HG03442 (cell line): ENCODE measurements at regions not wholly inside any gene's neighbourhood (a gene's known extent, or its start where the extent isn't known, plus 50 kb on each side); places are given as distances from the start of the nearest gene placed in this dataset.

Experiments
- ATAC-seq: cut with Tn5 transposase; IDR thresholded peaks from one replicate; pipeline ENCODE4 v1.9.1; 2021; ENCODE audit warnings: mild to moderate bottlenecking, moderate library complexity; ENCODE audit not compliant: unreplicated experiment

GRCh38 chr20:6265204-6265904 lies 142.5 kb upstream of the FERMT1 start:
- ATAC-seq, result no peak

DNA sequence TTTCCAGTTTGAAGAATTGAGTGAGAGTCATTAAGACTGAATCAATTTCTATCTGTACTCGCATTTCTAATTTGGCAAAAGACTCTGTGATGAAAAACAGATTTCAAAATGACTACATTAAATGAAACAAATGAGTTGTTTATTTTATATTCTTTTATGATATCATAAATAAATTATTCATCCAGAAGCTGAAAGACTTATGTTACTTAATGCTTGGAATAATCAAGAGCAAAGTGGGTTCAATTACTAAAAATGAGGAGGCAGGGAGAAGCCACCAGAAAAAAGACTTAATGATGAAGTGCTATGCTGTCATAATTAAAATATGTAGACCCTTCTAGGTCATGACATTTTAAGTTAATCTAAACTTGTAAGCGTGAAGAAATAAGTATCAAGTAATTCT lies 130.6 kb upstream of the FERMT1 start:
- ATAC-seq, result no peak

- no peak for ATAC-seq
These were observed 122.6 kb upstream of the FERMT1 start for GRCh38 chr20:6245436-6245835.

- no peak for ATAC-seq
These were observed 118.8 kb upstream of the FERMT1 start for GRCh38 chr20:6241591-6241990.

DNA sequence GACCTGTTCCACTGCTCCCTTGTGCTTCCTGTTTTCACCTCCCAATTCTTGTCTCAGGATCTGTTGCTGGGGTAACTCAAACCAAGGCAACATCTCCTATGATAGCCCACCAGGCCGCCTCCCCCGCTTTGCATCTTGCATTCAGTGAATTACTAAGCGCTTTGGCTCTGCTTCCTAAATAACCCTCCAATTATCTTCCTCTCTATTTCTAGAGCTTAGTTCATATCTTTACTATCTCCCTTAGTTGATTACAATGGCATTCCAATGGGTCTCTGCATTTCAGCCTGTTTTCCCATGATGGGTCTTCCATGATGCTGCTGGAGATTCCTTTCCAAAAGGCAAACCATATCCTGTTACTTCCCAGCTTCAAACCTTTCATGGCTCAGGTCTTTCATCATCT lies 117.2 kb upstream of the FERMT1 start:
- no peak for ATAC-seq

- no peak for ATAC-seq
These were observed 115.6 kb upstream of the FERMT1 start for GRCh38 chr20:6238421-6238820.

DNA sequence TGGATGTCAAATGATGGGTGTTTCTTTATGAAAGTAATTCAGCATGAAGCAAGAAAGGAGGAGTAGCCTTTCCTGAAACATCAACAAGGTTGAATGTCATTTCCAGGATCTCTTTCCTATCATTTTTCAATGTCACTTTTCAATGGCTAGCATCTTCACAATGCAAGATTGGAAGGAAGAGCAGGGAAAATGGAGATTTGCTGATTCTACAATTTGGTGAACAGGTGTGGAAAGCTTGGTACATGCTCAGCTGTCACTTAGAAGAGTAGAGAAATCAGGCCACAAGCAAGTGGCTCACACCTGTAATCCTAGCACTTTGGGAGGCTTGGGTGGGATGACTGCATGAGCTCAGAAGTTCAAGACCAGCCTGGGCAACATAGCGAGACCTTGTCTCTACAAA lies 112.7 kb upstream of the FERMT1 start:
- no peak for ATAC-seq

- no peak for ATAC-seq
These were observed 109.6 kb upstream of the FERMT1 start for GRCh38 chr20:6232436-6232835.

DNA sequence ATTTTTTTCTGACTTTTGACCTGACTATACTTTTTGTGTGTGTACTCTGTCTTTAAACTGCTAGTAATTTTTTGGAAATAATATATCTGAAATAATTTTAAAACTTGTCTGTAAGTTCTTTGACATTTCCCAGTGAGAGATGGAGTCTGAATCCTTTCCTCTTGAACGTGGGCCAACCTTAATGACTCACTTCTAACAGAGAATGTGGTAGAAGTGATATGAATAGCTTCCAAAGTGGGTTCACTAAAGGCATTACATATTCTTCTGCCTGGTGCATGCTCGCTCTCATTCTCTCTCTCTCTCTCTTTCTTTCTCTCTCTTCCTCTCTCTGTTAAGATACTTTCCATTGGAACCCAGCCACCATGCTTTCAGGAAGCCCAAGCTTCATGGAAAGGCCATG lies 108.7 kb upstream of the FERMT1 start:
- no peak for ATAC-seq

DNA sequence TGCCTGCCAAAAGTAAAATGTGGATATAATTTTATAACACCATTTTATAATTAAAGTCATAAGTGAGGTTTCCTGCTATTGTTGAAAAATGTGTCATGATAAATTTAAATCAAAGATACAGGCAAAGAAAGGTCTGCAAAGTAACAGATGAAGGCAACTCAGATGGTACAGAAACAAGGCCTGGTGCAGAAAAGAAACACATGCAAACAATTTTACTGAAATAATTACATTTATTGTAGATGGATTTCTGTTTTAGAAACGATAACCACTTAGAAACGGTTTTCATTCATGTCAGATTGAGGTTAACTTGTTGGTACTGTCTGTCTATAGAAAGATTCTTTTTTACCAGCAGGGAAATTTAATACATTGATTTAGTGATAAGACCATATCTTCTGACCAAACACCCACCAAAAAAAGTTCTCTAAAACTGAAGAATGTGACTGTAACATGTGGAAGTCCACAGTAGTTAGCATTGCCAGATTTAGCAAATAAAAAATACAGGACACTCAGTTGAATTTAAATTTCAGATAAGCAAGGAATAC lies 105.5 kb upstream of the FERMT1 start:
- no peak for ATAC-seq

DNA sequence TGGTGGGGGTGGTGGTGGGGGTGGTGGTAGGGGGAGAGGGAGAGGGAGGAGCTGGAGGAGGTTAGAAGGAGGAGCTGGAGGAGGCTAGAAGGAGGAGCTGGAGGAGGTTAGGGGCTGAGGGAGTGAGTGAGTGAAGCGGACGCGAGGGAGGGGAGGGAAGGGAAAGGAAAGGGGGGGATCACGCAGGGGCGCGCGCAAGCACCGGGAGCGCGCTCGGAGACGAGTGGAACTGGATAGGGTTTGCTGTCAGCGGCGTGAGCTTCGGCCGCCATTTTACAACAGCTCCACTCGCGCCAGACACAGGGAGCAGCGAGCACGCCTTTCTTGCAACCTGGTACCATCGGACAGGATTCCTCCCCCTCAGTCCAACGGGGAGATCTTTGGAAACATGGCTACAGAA lies 90.5 kb upstream of the FERMT1 start:
- no peak for ATAC-seq

GRCh38 chr20:6212903-6213302 lies 90.1 kb upstream of the FERMT1 start:
- ATAC-seq, result no peak

DNA sequence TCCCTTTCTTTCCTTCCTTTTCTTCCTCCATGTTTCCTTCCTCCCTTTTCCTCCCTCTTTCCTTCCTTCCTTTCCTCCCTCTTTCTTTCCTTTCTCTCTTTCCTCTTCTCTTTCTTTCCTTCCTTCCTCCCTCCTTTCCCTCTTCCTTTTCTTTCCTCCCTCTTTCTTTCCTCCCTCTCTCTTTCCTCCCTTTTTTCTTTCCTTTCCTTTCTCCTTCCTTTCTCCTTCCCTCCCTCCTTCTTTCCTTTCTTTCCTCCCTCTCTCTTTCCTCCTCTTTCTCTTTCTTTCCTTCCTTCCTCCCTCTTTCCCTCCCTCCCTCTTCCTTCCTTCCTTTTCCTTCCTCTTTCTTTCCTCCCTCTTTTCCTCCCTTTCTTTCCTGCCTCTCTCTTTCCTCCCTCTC lies 86.3 kb upstream of the FERMT1 start:
- ATAC-seq, result no peak

GRCh38 chr20:6200092-6200491 lies 77.3 kb upstream of the FERMT1 start:
- ATAC-seq, result no peak

DNA sequence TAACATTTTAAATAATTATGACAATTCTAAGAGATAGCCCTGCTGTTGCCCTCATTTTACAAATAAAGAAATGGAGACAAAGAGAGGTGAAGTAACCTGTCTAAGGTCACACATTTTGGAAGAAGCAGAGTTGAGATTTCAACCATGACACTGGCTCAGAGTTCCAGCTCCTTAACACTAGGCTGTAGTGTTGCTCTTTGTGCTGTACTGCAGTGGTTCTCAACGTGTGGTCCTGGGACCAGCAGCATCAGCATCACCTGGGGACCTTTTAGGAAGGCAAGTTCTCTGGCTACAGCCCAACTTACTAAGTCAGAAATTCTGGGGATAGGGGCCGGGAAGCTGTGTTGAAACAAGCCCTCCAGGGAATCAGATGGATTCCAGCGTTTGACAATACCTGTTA lies 62.4 kb upstream of the FERMT1 start:
- no peak for ATAC-seq

DNA sequence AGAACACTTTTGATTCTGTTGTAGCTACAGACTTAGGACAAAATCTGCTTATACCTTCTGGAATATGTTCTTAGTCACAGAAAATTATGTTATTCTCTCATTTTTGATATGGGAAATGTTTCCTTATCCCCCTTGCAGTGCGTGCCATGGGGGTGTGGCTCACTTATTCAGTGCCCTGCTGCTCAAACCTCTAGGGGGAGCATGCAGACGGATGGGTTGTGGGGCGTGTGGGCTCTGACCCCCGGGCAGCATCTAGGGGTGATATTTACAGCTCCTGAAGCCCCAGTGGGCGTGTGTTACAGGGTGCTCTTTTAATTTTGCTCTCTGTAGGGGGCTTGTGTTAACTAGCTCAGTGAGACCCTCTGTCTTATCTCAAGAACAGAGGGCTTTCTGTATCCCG lies 61.3 kb upstream of the FERMT1 start:
- ATAC-seq, result no peak

- no peak for ATAC-seq
These were observed 57.7 kb upstream of the FERMT1 start for GRCh38 chr20:6180531-6180930.

DNA sequence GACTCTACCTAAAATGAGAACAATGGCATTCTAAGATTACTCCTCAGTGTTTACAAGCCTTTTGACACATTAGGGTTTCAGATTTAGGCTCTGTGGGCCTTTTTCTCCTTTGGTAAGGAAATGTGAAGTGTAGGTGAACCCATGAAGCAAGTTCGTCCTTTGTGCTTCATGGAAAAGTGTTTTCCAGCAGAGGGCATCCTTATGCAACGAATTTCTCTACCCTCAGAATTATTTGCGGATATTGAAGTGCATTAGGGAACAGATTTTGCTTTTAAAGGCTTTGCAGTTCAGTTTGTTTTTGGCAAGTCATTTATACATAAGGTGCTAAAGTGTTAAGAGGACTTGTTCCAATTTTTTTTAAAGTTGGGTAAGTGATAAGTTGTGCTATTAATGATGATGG lies 55.7 kb upstream of the FERMT1 start:
- no peak for ATAC-seq

- ATAC-seq, result no peak
These were observed 50.7 kb upstream of the FERMT1 start for GRCh38 chr20:6173481-6173880.
